ENCODE measurements at regions not wholly inside any gene's neighbourhood (a gene's known extent, or its start where the extent isn't known, plus 50 kb on each side); places are given as distances from the start of the nearest gene placed in this dataset.

DNA sequence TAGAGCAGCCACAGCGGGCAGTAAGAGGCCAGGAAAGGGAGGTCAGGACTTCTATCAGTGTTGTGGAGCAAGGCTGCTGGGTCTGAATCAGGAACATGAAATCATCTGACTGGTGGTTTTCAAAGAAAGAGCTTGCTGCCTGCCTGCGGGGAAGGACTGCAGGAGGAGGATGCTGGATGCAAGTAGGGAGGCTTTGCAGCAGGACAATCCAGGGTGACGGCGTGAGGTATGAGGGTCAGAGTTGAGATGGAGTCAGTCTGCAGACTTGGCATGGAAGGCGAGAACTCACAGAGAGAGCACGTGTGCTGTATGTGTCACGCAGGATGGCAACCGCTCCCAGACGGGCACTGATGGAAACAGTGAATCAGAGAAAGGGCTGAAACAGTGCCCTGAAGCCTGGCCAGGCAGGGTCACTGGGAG is 59.2 kb upstream of the CD93 start:
- TF ChIP-seq, protein P1, sequence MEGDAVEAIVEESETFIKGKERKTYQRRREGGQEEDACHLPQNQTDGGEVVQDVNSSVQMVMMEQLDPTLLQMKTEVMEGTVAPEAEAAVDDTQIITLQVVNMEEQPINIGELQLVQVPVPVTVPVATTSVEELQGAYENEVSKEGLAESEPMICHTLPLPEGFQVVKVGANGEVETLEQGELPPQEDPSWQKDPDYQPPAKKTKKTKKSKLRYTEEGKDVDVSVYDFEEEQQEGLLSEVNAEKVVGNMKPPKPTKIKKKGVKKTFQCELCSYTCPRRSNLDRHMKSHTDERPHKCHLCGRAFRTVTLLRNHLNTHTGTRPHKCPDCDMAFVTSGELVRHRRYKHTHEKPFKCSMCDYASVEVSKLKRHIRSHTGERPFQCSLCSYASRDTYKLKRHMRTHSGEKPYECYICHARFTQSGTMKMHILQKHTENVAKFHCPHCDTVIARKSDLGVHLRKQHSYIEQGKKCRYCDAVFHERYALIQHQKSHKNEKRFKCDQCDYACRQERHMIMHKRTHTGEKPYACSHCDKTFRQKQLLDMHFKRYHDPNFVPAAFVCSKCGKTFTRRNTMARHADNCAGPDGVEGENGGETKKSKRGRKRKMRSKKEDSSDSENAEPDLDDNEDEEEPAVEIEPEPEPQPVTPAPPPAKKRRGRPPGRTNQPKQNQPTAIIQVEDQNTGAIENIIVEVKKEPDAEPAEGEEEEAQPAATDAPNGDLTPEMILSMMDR (IDR thresholded peaks at IDR 0.05; ENCODE audit: unreplicated experiment): no peak
- H3K4me1 Mint-ChIP-seq: peaks cover 2% of the 10 kb centered on the region
- no peaks in the 10 kb centered on the region for H3K36me3 Mint-ChIP-seq
- H3K27ac Mint-ChIP-seq: no peak overlapping the region
- H3K27me3 Mint-ChIP-seq (ENCODE audit: low read depth): peaks cover 1% of the 10 kb centered on the region
- no peaks in the 10 kb centered on the region for H3K9me3 Mint-ChIP-seq
- no peak overlapping the region for H3K4me3 Mint-ChIP-seq
- DNase-seq (ENCODE audit: low spot score in 2 of 2, unreplicated experiment in 2 of 2): no peak

- TF ChIP-seq, protein P1 (IDR thresholded peaks at IDR 0.05; ENCODE audit: unreplicated experiment): no peak
- H3K9me3 Mint-ChIP-seq: no peaks in the 10 kb centered on the region
- H3K27me3 Mint-ChIP-seq (ENCODE audit: low read depth): peaks cover 1% of the 10 kb centered on the region
- no peak overlapping the region for H3K27ac Mint-ChIP-seq
- no peak overlapping the region for H3K4me3 Mint-ChIP-seq
- no peak for DNase-seq (ENCODE audit: low spot score in 2 of 2, unreplicated experiment in 2 of 2)
- H3K36me3 Mint-ChIP-seq: no peaks in the 10 kb centered on the region
- peaks cover 2% of the 10 kb centered on the region for H3K4me1 Mint-ChIP-seq
Observed at GRCh38 chr20:23144856-23145255, 58.7 kb upstream of the CD93 start.

DNA sequence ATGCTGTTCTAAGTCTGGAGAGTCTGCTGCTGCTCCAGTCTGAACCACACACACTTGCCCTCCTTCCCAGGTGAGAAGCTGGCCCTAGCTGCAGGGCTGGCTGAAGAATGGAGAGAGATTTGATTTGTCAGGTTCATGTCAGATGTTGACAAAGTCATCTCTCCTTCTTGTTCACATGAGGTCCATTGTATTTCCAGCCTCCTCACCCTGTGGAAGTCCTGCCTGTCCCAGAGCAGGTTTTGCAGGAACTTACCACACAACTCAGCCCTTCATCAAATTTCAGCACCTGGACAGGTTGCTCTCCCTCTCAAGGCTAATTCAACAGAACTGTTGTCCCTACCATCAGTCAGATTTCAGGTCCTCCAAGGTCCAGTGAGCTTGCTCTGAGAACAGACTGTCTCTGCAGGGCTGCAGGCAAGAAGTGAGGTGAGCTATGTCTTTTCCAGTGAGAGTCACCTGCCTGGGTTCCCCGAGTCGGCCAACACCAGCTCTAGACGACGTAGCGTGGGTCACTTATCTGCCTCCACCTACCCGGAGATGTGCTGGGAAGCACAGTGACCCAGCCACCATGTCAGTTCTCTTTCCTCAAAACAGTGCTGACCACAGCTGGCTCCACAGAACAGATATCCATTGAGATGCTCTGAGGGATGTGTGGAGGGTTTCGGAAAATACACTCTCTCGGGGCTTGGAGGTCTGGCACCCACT is 58.0 kb upstream of the CD93 start:
- peaks cover 1% of the 10 kb centered on the region for H3K27me3 Mint-ChIP-seq (ENCODE audit: low read depth)
- H3K9me3 Mint-ChIP-seq: no peaks in the 10 kb centered on the region
- H3K4me1 Mint-ChIP-seq: peaks cover 6% of the 10 kb centered on the region
- H3K4me3 Mint-ChIP-seq: no peak overlapping the region
- TF ChIP-seq, protein P1 (IDR thresholded peaks at IDR 0.05; ENCODE audit: unreplicated experiment): no peak
- H3K36me3 Mint-ChIP-seq: no peaks in the 10 kb centered on the region
- no peak overlapping the region for H3K27ac Mint-ChIP-seq
- DNase-seq (ENCODE audit: low spot score in 2 of 2, unreplicated experiment in 2 of 2): no peak

DNA sequence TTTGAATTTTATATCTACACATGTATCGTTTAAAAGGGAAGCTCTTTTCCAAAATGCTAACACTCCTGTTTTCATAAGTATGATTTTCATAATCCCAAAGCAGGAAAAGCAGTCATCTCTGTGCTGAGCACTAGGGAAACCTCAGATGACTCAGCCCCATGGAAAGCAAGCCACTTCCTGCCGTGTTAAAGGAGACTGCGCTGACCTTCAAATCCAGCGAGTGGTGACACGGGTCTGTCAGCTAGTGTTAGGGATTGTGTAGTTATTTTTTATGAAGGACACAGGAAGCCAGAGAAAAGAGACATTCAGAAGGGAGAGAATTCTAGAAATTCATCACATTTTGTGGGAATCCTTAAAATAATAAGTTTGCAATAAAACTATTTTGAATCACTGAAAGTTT is 57.0 kb upstream of the CD93 start:
- peaks cover 6% of the 10 kb centered on the region for H3K4me1 Mint-ChIP-seq
- no peak overlapping the region for H3K27ac Mint-ChIP-seq
- TF ChIP-seq, protein P1 (IDR thresholded peaks at IDR 0.05; ENCODE audit: unreplicated experiment): no peak
- no peak for DNase-seq (ENCODE audit: low spot score in 2 of 2, unreplicated experiment in 2 of 2)
- no peaks in the 10 kb centered on the region for H3K36me3 Mint-ChIP-seq
- no peak overlapping the region for H3K4me3 Mint-ChIP-seq
- H3K27me3 Mint-ChIP-seq (ENCODE audit: low read depth): peaks cover 1% of the 10 kb centered on the region
- no peaks in the 10 kb centered on the region for H3K9me3 Mint-ChIP-seq

- Mint-ChIP-seq H3K4me3 (no peak overlapping the region), H3K9me3 (no peaks in the 10 kb centered on the region), H3K36me3 (no peaks in the 10 kb centered on the region), H3K4me1 (peaks cover 6% of the 10 kb centered on the region), H3K27ac (no peak overlapping the region), H3K27me3 (ENCODE audit: low read depth) (peaks cover 1% of the 10 kb centered on the region)
- DNase-seq (ENCODE audit: low spot score in 2 of 2, unreplicated experiment in 2 of 2): no peak
- TF ChIP-seq, protein P1 (IDR thresholded peaks at IDR 0.05; ENCODE audit: unreplicated experiment): no peak
Observed at GRCh38 chr20:23142162-23143050, 56.3 kb upstream of the CD93 start.

All from mesothelial cell of epicardium (in vitro differentiated cells).